Progenitor cell of endocrine pancreas (in vitro differentiated cells): ENCODE measurements at regions not wholly inside any gene's neighbourhood (a gene's known extent, or its start where the extent isn't known, plus 50 kb on each side); places are given as distances from the start of the nearest gene placed in this dataset.

Experiments used
- DNase-seq: peaks from one replicate; pipeline ENCODE4 v3.0.0; 2021; ENCODE audit warnings: low spot score; ENCODE audit not compliant: unreplicated experiment
- H3K27ac Mint-ChIP-seq: 2 replicates; pipeline ENCODE4 v1.8.0; 2021; ENCODE audit warnings: mild to moderate bottlenecking, moderate library complexity, mixed read lengths
- H3K27me3 Mint-ChIP-seq: 2 replicates; pipeline ENCODE4 v1.8.0; 2021; ENCODE audit warnings: mixed read lengths
- H3K36me3 Mint-ChIP-seq: 2 replicates; pipeline ENCODE4 v1.8.0; 2022; ENCODE audit warnings: mixed read lengths; ENCODE audit not compliant: insufficient read depth
- H3K4me1 Mint-ChIP-seq: 2 replicates; pipeline ENCODE4 v1.8.0; 2021; ENCODE audit warnings: low read depth, mixed read lengths
- H3K4me3 Mint-ChIP-seq: 2 replicates; pipeline ENCODE4 v1.8.0; 2021; ENCODE audit warnings: low read depth, mild to moderate bottlenecking, moderate library complexity, mixed read lengths
- H3K9me3 Mint-ChIP-seq: 2 replicates; pipeline ENCODE4 v1.8.0; 2021; ENCODE audit warnings: low read depth, mixed read lengths
- CTCF ChIP-seq: fragments of 200-600 bp; sonication (generic); IDR thresholded peaks from one replicate; pipeline ENCODE4 v1.5.0; 2021; ENCODE audit warnings: antibody characterized with exemption, mild to moderate bottlenecking; ENCODE audit not compliant: unreplicated experiment

GRCh38 chr2:193336781-193337180 is 1142.0 kb upstream of the TMEFF2 start:
- no peak overlapping the region for H3K27ac Mint-ChIP-seq
- no peak overlapping the region for H3K4me3 Mint-ChIP-seq
- no peaks in the 10 kb centered on the region for H3K27me3 Mint-ChIP-seq
- DNase-seq, result no peak
- no peaks in the 10 kb centered on the region for H3K9me3 Mint-ChIP-seq
- H3K4me1 Mint-ChIP-seq, result no peaks in the 10 kb centered on the region
- H3K36me3 Mint-ChIP-seq, result no peaks in the 10 kb centered on the region
- no peak for TF ChIP-seq CTCF

- no peak for TF ChIP-seq CTCF
- H3K4me1 Mint-ChIP-seq, result no peaks in the 10 kb centered on the region
- H3K4me3 Mint-ChIP-seq, result no peak overlapping the region
Measured at GRCh38 chr2:193334401-193334800, 1139.7 kb upstream of the TMEFF2 start.

GRCh38 chr2:193333539-193333938 is 1138.8 kb upstream of the TMEFF2 start:
- Mint-ChIP-seq H3K27ac (no peak overlapping the region), H3K4me1 (no peaks in the 10 kb centered on the region), H3K27me3 (no peaks in the 10 kb centered on the region), H3K4me3 (no peak overlapping the region), H3K36me3 (no peaks in the 10 kb centered on the region), H3K9me3 (no peaks in the 10 kb centered on the region)
- DNase-seq, result no peak
- no peak for TF ChIP-seq CTCF

More at GRCh38 chr2:193334401-193334800, 1139.7 kb upstream of the TMEFF2 start:
- no peak for DNase-seq
- H3K27ac Mint-ChIP-seq, result no peak overlapping the region
- H3K27me3 Mint-ChIP-seq, result no peaks in the 10 kb centered on the region
- H3K36me3 Mint-ChIP-seq, result no peaks in the 10 kb centered on the region
- H3K9me3 Mint-ChIP-seq, result no peaks in the 10 kb centered on the region

GRCh38 chr2:193332941-193333340 is 1138.2 kb upstream of the TMEFF2 start:
- TF ChIP-seq CTCF, result no peak
- no peaks in the 10 kb centered on the region for H3K9me3 Mint-ChIP-seq
- H3K27me3 Mint-ChIP-seq, result no peaks in the 10 kb centered on the region
- H3K27ac Mint-ChIP-seq, result no peak overlapping the region
- no peak overlapping the region for H3K4me3 Mint-ChIP-seq
- H3K4me1 Mint-ChIP-seq, result no peaks in the 10 kb centered on the region
- no peaks in the 10 kb centered on the region for H3K36me3 Mint-ChIP-seq
- DNase-seq, result no peak

GRCh38 chr2:193331676-193332075 is 1136.9 kb upstream of the TMEFF2 start:
- TF ChIP-seq CTCF, result no peak
- H3K4me1 Mint-ChIP-seq, result no peaks in the 10 kb centered on the region
- H3K9me3 Mint-ChIP-seq, result no peaks in the 10 kb centered on the region
- H3K4me3 Mint-ChIP-seq, result no peak overlapping the region
- no peaks in the 10 kb centered on the region for H3K27me3 Mint-ChIP-seq
- no peak overlapping the region for H3K27ac Mint-ChIP-seq
- H3K36me3 Mint-ChIP-seq, result no peaks in the 10 kb centered on the region
- no peak for DNase-seq

GRCh38 chr2:193326296-193326695 is 1131.6 kb upstream of the TMEFF2 start:
- no peak overlapping the region for H3K27ac Mint-ChIP-seq
- H3K36me3 Mint-ChIP-seq, result no peaks in the 10 kb centered on the region
- DNase-seq, result no peak
- H3K4me3 Mint-ChIP-seq, result no peak overlapping the region
- no peaks in the 10 kb centered on the region for H3K4me1 Mint-ChIP-seq
- no peaks in the 10 kb centered on the region for H3K9me3 Mint-ChIP-seq
- no peak for TF ChIP-seq CTCF
- no peaks in the 10 kb centered on the region for H3K27me3 Mint-ChIP-seq
